SK-N-SH treated with all-trans-retinoic acid at 6 μM for 48 hours (cell line): ENCODE measurements at regions not wholly inside any gene's neighbourhood (a gene's known extent, or its start where the extent isn't known, plus 50 kb on each side); places are given as distances from the start of the nearest gene placed in this dataset.

Experiments used
- ATAC-seq: fragments of 200-7000 bp; cut with Tn5 transposase; 3 replicates; pipeline ENCODE4 v1.9.1; 2020; ENCODE audit warnings: mild to moderate bottlenecking, moderate library complexity
- ARNTL ChIP-seq: fragments of 450-650 bp; formaldehyde crosslinking; IDR thresholded peaks from 2 replicates; pipeline ENCODE4 v1.5.0; 2020; ENCODE audit warnings: low read depth, mild to moderate bottlenecking, moderate library complexity, borderline replicate concordance
- BACH2 ChIP-seq: fragments of 250-450 bp; sonication (Bioruptor Pico); IDR thresholded peaks from 2 replicates; pipeline ENCODE4 v1.9.0; 2021; ENCODE audit warnings: mild to moderate bottlenecking, borderline replicate concordance
- CREB5 ChIP-seq: fragments of 250-450 bp; sonication (Bioruptor Pico); IDR thresholded peaks from 2 replicates; pipeline ENCODE4 v1.5.1; 2020; ENCODE audit warnings: low read depth, mild to moderate bottlenecking, moderate library complexity
- CSDC2 ChIP-seq: fragments of 250-450 bp; sonication (Bioruptor Pico); IDR thresholded peaks from 2 replicates; pipeline ENCODE4 v1.5.0; 2020; ENCODE audit warnings: mild to moderate bottlenecking, moderate library complexity
- CSRNP3 ChIP-seq: fragments of 250-450 bp; sonication (Bioruptor Pico); IDR thresholded peaks from 2 replicates; pipeline ENCODE4 v1.5.1; 2021; ENCODE audit warnings: mild to moderate bottlenecking, moderate library complexity
- ESRRG ChIP-seq: fragments of 250-450 bp; sonication (Bioruptor Pico); IDR thresholded peaks from 2 replicates; pipeline ENCODE4 v1.6.1; 2021; ENCODE audit warnings: mild to moderate bottlenecking
- GLIS3 ChIP-seq: fragments of 250-450 bp; sonication (Bioruptor Pico); IDR thresholded peaks from 2 replicates; pipeline ENCODE4 v1.5.0; 2020; ENCODE audit warnings: mild to moderate bottlenecking, moderate library complexity
- OSR1 ChIP-seq: fragments of 250-450 bp; sonication (Bioruptor Pico); IDR thresholded peaks from 2 replicates; pipeline ENCODE4 v1.8.0; 2022; ENCODE audit warnings: moderate library complexity, mild to moderate bottlenecking, inconsistent platforms
- PATZ1 ChIP-seq: fragments of 250-450 bp; sonication (Bioruptor Pico); IDR thresholded peaks from 2 replicates; pipeline ENCODE4 v1.8.0; 2020; ENCODE audit warnings: mild to moderate bottlenecking, moderate library complexity, borderline replicate concordance
- POU6F1 ChIP-seq: fragments of 250-450 bp; sonication (Bioruptor Pico); IDR thresholded peaks from 2 replicates; pipeline ENCODE4 v1.8.0; 2021; ENCODE audit warnings: low read depth, mild to moderate bottlenecking, moderate library complexity, borderline replicate concordance
- PPARA ChIP-seq: fragments of 250-450 bp; sonication (Bioruptor Pico); IDR thresholded peaks from 2 replicates; pipeline ENCODE4 v1.5.0; 2020; ENCODE audit warnings: mild to moderate bottlenecking, borderline replicate concordance
- RARB ChIP-seq: fragments of 250-450 bp; sonication (Bioruptor Pico); IDR thresholded peaks from 2 replicates; pipeline ENCODE4 v1.8.0; 2021; ENCODE audit warnings: mild to moderate bottlenecking, moderate library complexity
- SNAI2 ChIP-seq: fragments of 250-450 bp; sonication (Bioruptor Pico); IDR thresholded peaks from 2 replicates; pipeline ENCODE4 v1.5.0; 2020; ENCODE audit warnings: mild to moderate bottlenecking, moderate library complexity
- TCF4 ChIP-seq: fragments of 250-450 bp; sonication (Bioruptor Pico); IDR thresholded peaks from 2 replicates; pipeline ENCODE4 v1.8.0; 2021; ENCODE audit warnings: mild to moderate bottlenecking, moderate library complexity, borderline replicate concordance
- TSHZ2 ChIP-seq: fragments of 250-450 bp; sonication (Bioruptor Pico); IDR thresholded peaks from 2 replicates; pipeline ENCODE4 v1.5.0; 2020; ENCODE audit warnings: mild to moderate bottlenecking, moderate library complexity
- ZC3H10 ChIP-seq: fragments of 250-450 bp; sonication (Bioruptor Pico); IDR thresholded peaks from 2 replicates; pipeline ENCODE4 v1.5.1; 2021; ENCODE audit warnings: mild to moderate bottlenecking, moderate library complexity
- ZFP3 ChIP-seq: fragments of 250-450 bp; sonication (Bioruptor Pico); IDR thresholded peaks from 2 replicates; pipeline ENCODE4 v1.5.0; 2020; ENCODE audit warnings: mild to moderate bottlenecking, moderate library complexity
- ZFP30 ChIP-seq: fragments of 450-650 bp; formaldehyde crosslinking; IDR thresholded peaks from 2 replicates; pipeline ENCODE4 v1.5.0; 2022; ENCODE audit warnings: mild to moderate bottlenecking, moderate library complexity
- ZNF565 ChIP-seq: fragments of 450-650 bp; formaldehyde crosslinking; conservative IDR thresholded peaks from 2 replicates; pipeline ENCODE4 v1.5.0; 2020; ENCODE audit warnings: low read depth, mild to moderate bottlenecking, moderate library complexity
- ZNF70 ChIP-seq: fragments of 450-650 bp; formaldehyde crosslinking; IDR thresholded peaks from 2 replicates; pipeline ENCODE4 v1.5.0; 2020; ENCODE audit warnings: mild to moderate bottlenecking, moderate library complexity
- ZNF8 ChIP-seq: fragments of 450-650 bp; formaldehyde crosslinking; IDR thresholded peaks from 2 replicates; pipeline ENCODE4 v1.5.0; 2020; ENCODE audit warnings: mild to moderate bottlenecking, moderate library complexity

GRCh38 chr12:39224971-39225370, 217.9 kb downstream of the KIF21A start:
- ATAC-seq = no peak
- no peak for TF ChIP-seq ZNF70 (CRISPR knock-in tag)
- TF ChIP-seq PATZ1 = no peak
- TF ChIP-seq PPARA = no peak
- no peak for TF ChIP-seq TCF4 (CRISPR knock-in tag)
- no peak for TF ChIP-seq ZNF8 (CRISPR knock-in tag)
- TF ChIP-seq CSRNP3 (CRISPR knock-in tag) = no peak
- no peak for TF ChIP-seq ZNF565
- TF ChIP-seq BACH2 = no peak

- TF ChIP-seq ZC3H10 (CRISPR knock-in tag) (no peak), TSHZ2 (CRISPR knock-in tag) (no peak), PATZ1 (no peak), ARNTL (CRISPR knock-in tag) (no peak), ZFP30 (CRISPR knock-in tag) (no peak), ZNF565 (no peak), ESRRG (CRISPR knock-in tag) (no peak), CREB5 (CRISPR knock-in tag) (no peak), SNAI2 (CRISPR knock-in tag) (no peak), TCF4 (CRISPR knock-in tag) (no peak), PPARA (no peak), OSR1 (CRISPR knock-in tag) (no peak), RARB (CRISPR knock-in tag) (no peak), CSDC2 (no peak), GLIS3 (CRISPR knock-in tag) (no peak), ZFP3 (CRISPR knock-in tag) (no peak)
- no peak for ATAC-seq
These were observed 237.0 kb downstream of the KIF21A start for GRCh38 chr12:39205969-39206368.

- TF ChIP-seq ZNF70 (CRISPR knock-in tag) (no peak), ZNF565 (no peak), POU6F1 (no peak), CREB5 (CRISPR knock-in tag) (no peak), GLIS3 (CRISPR knock-in tag) (no peak), TCF4 (CRISPR knock-in tag) (0 out of 2 replicates have a peak, but pooled peaks have one; percentile 23)
- ATAC-seq = no peak
These were observed 243.6 kb downstream of the KIF21A start for GRCh38 chr12:39199351-39199750.
